ENCODE measurements at regions not wholly inside any gene's neighbourhood (a gene's known extent, or its start where the extent isn't known, plus 50 kb on each side); places are given as distances from the start of the nearest gene placed in this dataset.

GRCh38 chr14:30427846-30428245 lies 131.1 kb upstream of the G2E3 start:
- ChIA-PET POLR2A (no interaction called here), SMC1A (ENCODE audit: uncharacterized antibody, unreplicated experiment) (no interaction called here), CTCF (no interaction called here), RAD21 (ENCODE audit: unreplicated experiment) (no interaction called here)
- no peak overlapping the region for H2AFZ ChIP-seq (ENCODE audit: control insufficient read depth, low read depth, low read length)
- H4K20me1 ChIP-seq (ENCODE audit: control insufficient read depth, insufficient read depth) = no peaks in the 10 kb centered on the region
- intact Hi-C loops (cut with micrococcal nuclease; ENCODE audit: unreplicated experiment) (no loop called here), in situ Hi-C loops (cut with MboI) (loop anchor here (25.0 kb wide), 1 partner anchor 1666 kb away; the partner anchor contains the start of gene FOXG1)
- TF ChIP-seq BACH1 (IDR thresholded peaks at IDR 0.05; ENCODE audit: borderline replicate concordance) (no peak), TBL1XR1 (IDR thresholded peaks at IDR 0.05; ENCODE audit: low read depth, low read length) (no peak), CREM (IDR thresholded peaks at IDR 0.05; ENCODE audit: low read depth) (no peak), BCL11A (IDR thresholded peaks at IDR 0.05; ENCODE audit: low read depth, low read length) (no peak), USF2 (IDR thresholded peaks at IDR 0.05; ENCODE audit: borderline replicate concordance, low read depth, low read length) (no peak), SRF (IDR thresholded peaks at IDR 0.05; ENCODE audit: low read depth in 2 of 2, low read length in 2 of 2) (no peak), ZBTB11 (CRISPR knock-in tag; IDR thresholded peaks at IDR 0.05) (no peak)
- H3K9me3 ChIP-seq (replicated peaks; ENCODE audit: control insufficient read depth, insufficient read depth, low read length) = no peaks in the 10 kb centered on the region
- no peak overlapping the region for H3K4me3 ChIP-seq
- no peak overlapping the region for H3K9ac ChIP-seq (ENCODE audit: control insufficient read depth, insufficient read depth, low read length)
- no peak overlapping the region for H3K4me2 ChIP-seq (ENCODE audit: control insufficient read depth, insufficient read depth)
- H3K27ac ChIP-seq (ENCODE audit: control insufficient read depth, insufficient read depth) = no peak overlapping the region
- no peak for FAIRE-seq
- no TSS peak for BruUV-seq (replicated peaks)
- no peak for DNase-seq (ENCODE audit: low read depth, low spot score)
- no peaks in the 10 kb centered on the region for H3K27me3 ChIP-seq (replicated peaks in 1 of 2; ENCODE audit: control insufficient read depth in 2 of 2, insufficient read depth in 2 of 2, low read length in 1 of 2)
- no peaks in the 10 kb centered on the region for H3K36me3 ChIP-seq (ENCODE audit: control insufficient read depth in 2 of 2, insufficient read depth in 2 of 2, low read length in 1 of 2)
- no peaks in the 10 kb centered on the region for H3K4me1 ChIP-seq (ENCODE audit: control insufficient read depth, insufficient read depth, low read length)
- ATAC-seq = no peak
- no peaks in the 10 kb centered on the region for H3K79me2 ChIP-seq (ENCODE audit: control insufficient read depth, insufficient read depth, low read length)

All from GM12878 (cell line).